PC-3 (cell line): ENCODE measurements at regions not wholly inside any gene's neighbourhood (a gene's known extent, or its start where the extent isn't known, plus 50 kb on each side); places are given as distances from the start of the nearest gene placed in this dataset.

Experiments used
- ATAC-seq: fragments of 200-7000 bp; cut with Tn5 transposase; 2 replicates; pipeline ENCODE4 v1.9.1; 2020; ENCODE audit warnings: mild to moderate bottlenecking, moderate library complexity
- BruUV-seq: library from RNA; stranded (reverse); fragments of 400-500 nt; replicated peaks from 2 replicates; lab custom pipeline; 2021; lab: Mats Ljungman, UMichigan
- CTCF ChIA-PET: fragments of 300-600 bp; sonication (Branson Sonifier 250); formaldehyde crosslinking; loops from one replicate; lab custom pipeline; 2022; ENCODE audit warnings: antibody characterized with exemption; lab: Charles Lee
- POLR2A ChIA-PET: fragments of 300-600 bp; sonication (Branson Sonifier 250); formaldehyde crosslinking; loops from one replicate; lab custom pipeline; 2022; ENCODE audit warnings: antibody characterized with exemption; ENCODE audit not compliant: unreplicated experiment; lab: Charles Lee
- DNase-seq: peaks from one replicate; pipeline ENCODE4 v3.0.0-alpha.2; 2015
- H2AFZ ChIP-seq: fragments of 300-600 bp; sonication (generic); 2 replicates; pipeline ENCODE4 v1.6.0; 2016; ENCODE audit warnings: antibody characterized with exemption, low read length
- H3F3A ChIP-seq: fragments of 300-600 bp; sonication (generic); one replicate; pipeline ENCODE4 v1.6.0; 2017; ENCODE audit warnings: antibody characterized with exemption, low read length, control low read depth, mild to moderate bottlenecking; ENCODE audit not compliant: unreplicated experiment
- H3K27ac ChIP-seq: fragments of 300-600 bp; sonication (generic); 2 replicates; pipeline ENCODE4 v1.5.1; 2016; ENCODE audit warnings: mild to moderate bottlenecking, low read length
- H3K27me3 ChIP-seq: fragments of 300-600 bp; sonication (generic); 2 replicates; pipeline ENCODE4 v1.6.1; 2016; ENCODE audit warnings: low read length, mixed read lengths
- H3K36me3 ChIP-seq: fragments of 300-600 bp; sonication (generic); 2 replicates; pipeline ENCODE4 v1.6.1; 2016; ENCODE audit warnings: low read depth, mixed run types, low read length, mixed read lengths
- H3K4me1 ChIP-seq: fragments of 300-600 bp; sonication (generic); 2 replicates; pipeline ENCODE4 v1.5.1; 2016; ENCODE audit warnings: low read length; ENCODE audit not compliant: insufficient read depth
- H3K4me2 ChIP-seq: fragments of 300-600 bp; sonication (generic); 2 replicates; pipeline ENCODE4 v1.6.0; 2016; ENCODE audit warnings: low read length
- H3K4me3 ChIP-seq: fragments of 300-600 bp; sonication (generic); 2 replicates; pipeline ENCODE4 v1.5.1; 2016; ENCODE audit warnings: mild to moderate bottlenecking, low read length, mixed read lengths
- H3K79me2 ChIP-seq: fragments of 300-600 bp; sonication (generic); 2 replicates; pipeline ENCODE4 v1.6.1; 2017; ENCODE audit warnings: low read length, mixed read lengths
- H3K9ac ChIP-seq: fragments of 300-600 bp; sonication (generic); 2 replicates; pipeline ENCODE4 v1.6.0; 2016; ENCODE audit warnings: mild to moderate bottlenecking, low read length
- H3K9me2 ChIP-seq: fragments of 300-600 bp; sonication (generic); replicated peaks from 2 replicates; pipeline ENCODE4 v1.6.1; 2016; ENCODE audit warnings: mixed run types, low read length, mixed read lengths
- H3K9me3 ChIP-seq: fragments of 300-600 bp; sonication (generic); 2 replicates; pipeline ENCODE4 v1.6.1; 2016; ENCODE audit warnings: low read length, mixed read lengths
- H4K20me1 ChIP-seq: fragments of 300-600 bp; sonication (generic); 2 replicates; pipeline ENCODE4 v1.6.1; 2016; ENCODE audit warnings: low read length, mixed read lengths
- EZH2 ChIP-seq: fragments of 300-600 bp; sonication (generic); IDR thresholded peaks from one replicate; pipeline ENCODE4 v1.6.1; 2017; ENCODE audit warnings: antibody characterized with exemption, mild to moderate bottlenecking, low read length; ENCODE audit not compliant: unreplicated experiment
- EZH2phosphoT487 ChIP-seq: fragments of 300-600 bp; sonication (generic); IDR thresholded peaks from 2 replicates; pipeline ENCODE4 v1.6.1; 2018; ENCODE audit warnings: mild to moderate bottlenecking, antibody characterized with exemption, low read length, borderline replicate concordance
- intact Hi-C: fragments of 100-400 bp; cut with micrococcal nuclease; formaldehyde crosslinking; loops from 2 replicates; pipeline ENCODE4 v1.9.0; 2023
- TF ChIP-seq, protein P1 (sequence below): fragments of 300-600 bp; sonication (generic); conservative IDR thresholded peaks from 2 replicates; pipeline ENCODE4 v1.5.1; 2017; ENCODE audit warnings: antibody characterized with exemption, low read depth, mild to moderate bottlenecking, low read length

DNA sequence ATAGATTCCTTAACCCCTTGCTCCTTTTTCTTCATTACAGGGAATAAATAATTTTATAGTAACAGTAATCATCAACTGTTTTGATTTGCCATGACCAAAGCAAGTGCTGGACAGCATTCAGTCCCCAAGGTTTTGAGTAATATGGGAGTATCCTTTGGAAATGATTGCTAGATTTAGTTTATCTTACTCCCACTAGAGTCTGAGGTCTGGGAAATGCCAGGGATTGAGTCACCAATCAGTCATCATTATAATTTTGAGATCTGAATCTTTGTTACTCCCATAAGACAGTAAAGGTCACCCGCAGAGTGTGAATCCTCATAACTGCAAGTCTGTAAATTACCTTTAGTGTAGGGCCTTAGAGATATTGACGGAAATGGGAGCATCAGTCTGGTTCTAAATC is 133.7 kb upstream of the SEMA3E start:
- H3K9me2 ChIP-seq: no peaks in the 10 kb centered on the region
- no peaks in the 10 kb centered on the region for H4K20me1 ChIP-seq
- no peak overlapping the region for H3K27ac ChIP-seq
- H3K9ac ChIP-seq: no peak overlapping the region
- no peaks in the 10 kb centered on the region for H3K27me3 ChIP-seq
- H3K9me3 ChIP-seq: no peaks in the 10 kb centered on the region
- CTCF ChIA-PET: no interaction called here
- DNase-seq (peak; percentile 63), ATAC-seq (peak; percentile 91)
- H3K36me3 ChIP-seq: no peaks in the 10 kb centered on the region
- no TSS peak for BruUV-seq
- no peak overlapping the region for H3K4me3 ChIP-seq
- H2AFZ ChIP-seq: no peak overlapping the region
- no peak overlapping the region for H3K4me2 ChIP-seq
- POLR2A ChIA-PET: no interaction called here
- H3F3A ChIP-seq: no peaks in the 10 kb centered on the region
- intact Hi-C loops: no loop called here
- no peak for TF ChIP-seq EZH2
- TF ChIP-seq, protein P1, sequence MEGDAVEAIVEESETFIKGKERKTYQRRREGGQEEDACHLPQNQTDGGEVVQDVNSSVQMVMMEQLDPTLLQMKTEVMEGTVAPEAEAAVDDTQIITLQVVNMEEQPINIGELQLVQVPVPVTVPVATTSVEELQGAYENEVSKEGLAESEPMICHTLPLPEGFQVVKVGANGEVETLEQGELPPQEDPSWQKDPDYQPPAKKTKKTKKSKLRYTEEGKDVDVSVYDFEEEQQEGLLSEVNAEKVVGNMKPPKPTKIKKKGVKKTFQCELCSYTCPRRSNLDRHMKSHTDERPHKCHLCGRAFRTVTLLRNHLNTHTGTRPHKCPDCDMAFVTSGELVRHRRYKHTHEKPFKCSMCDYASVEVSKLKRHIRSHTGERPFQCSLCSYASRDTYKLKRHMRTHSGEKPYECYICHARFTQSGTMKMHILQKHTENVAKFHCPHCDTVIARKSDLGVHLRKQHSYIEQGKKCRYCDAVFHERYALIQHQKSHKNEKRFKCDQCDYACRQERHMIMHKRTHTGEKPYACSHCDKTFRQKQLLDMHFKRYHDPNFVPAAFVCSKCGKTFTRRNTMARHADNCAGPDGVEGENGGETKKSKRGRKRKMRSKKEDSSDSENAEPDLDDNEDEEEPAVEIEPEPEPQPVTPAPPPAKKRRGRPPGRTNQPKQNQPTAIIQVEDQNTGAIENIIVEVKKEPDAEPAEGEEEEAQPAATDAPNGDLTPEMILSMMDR: no peak
- TF ChIP-seq EZH2phosphoT487: no peak
- H3K79me2 ChIP-seq: no peaks in the 10 kb centered on the region
- peaks cover 10% of the 10 kb centered on the region; the same call in 1 of the 2 replicates for H3K4me1 ChIP-seq

DNA sequence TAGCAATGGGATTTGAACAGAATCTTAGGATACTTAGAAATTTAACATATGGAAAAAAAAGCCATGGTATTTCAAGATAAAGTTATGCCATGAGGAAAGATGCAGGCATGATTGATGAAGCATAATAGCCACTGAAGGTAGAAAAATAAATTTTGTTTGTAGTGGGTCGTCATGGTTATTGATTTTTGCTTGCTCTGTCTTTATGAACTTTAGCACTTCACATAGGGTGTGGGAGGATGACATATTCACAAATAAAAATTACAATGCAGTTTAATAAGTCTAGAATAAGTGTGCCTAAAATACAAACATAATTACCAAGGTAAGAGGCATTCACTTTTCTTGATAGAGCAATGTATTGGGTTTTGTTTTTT is 129.1 kb upstream of the SEMA3E start:
- no peak overlapping the region for H3K4me3 ChIP-seq
- no peaks in the 10 kb centered on the region for H3K36me3 ChIP-seq
- H3F3A ChIP-seq: no peaks in the 10 kb centered on the region
- DNase-seq (no peak), ATAC-seq (no peak)
- no peak overlapping the region for H3K4me2 ChIP-seq
- TF ChIP-seq EZH2: no peak
- no peaks in the 10 kb centered on the region for H3K9me3 ChIP-seq
- H2AFZ ChIP-seq: no peak overlapping the region
- intact Hi-C loops: no loop called here
- H3K79me2 ChIP-seq: no peaks in the 10 kb centered on the region
- H3K9ac ChIP-seq: no peak overlapping the region
- H4K20me1 ChIP-seq: no peaks in the 10 kb centered on the region
- H3K9me2 ChIP-seq: no peaks in the 10 kb centered on the region
- CTCF ChIA-PET: no interaction called here
- peaks cover 8% of the 10 kb centered on the region; the same call in 1 of the 2 replicates for H3K4me1 ChIP-seq
- no peaks in the 10 kb centered on the region for H3K27me3 ChIP-seq
- H3K27ac ChIP-seq: no peak overlapping the region
- BruUV-seq: no TSS peak
- POLR2A ChIA-PET: no interaction called here

DNA sequence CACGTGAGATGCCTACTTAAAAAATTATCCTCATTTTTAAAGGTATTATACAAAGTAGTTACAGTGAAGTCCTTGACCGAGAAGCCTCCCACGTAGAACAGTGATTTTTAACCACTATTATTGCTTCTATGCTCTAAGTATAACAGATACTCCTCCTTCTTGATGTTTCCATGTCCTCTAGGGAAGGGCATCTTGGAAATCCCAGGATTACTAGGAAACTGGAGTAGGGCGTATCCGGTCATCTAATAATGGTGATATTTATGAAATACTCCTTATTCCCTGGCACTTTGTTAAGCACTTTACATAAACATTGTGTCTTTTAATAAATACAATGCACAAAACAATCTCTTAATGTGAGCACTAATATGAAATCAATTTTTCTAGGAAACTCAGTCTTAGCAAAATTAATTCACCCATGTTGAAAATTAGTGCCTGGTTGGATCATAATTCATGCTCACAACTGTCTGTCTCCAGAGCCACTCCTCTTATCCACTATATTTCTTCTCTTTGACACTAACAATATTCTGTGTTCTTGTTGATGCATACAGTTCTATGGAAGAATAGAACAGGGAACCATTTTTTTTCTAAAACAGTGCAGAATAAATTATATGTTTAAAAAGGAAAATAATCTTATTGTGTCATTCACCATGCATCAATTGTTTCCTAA is 128.6 kb upstream of the SEMA3E start:
- H3K79me2 ChIP-seq: no peaks in the 10 kb centered on the region
- H3K27me3 ChIP-seq: no peaks in the 10 kb centered on the region
- no peaks in the 10 kb centered on the region for H3K9me3 ChIP-seq
- H3K4me1 ChIP-seq: peaks cover 3% of the 10 kb centered on the region; the same call in 1 of the 2 replicates
- intact Hi-C loops: no loop called here
- CTCF ChIA-PET: no interaction called here
- no peak overlapping the region for H3K27ac ChIP-seq
- DNase-seq (no peak), ATAC-seq (no peak)
- no peak overlapping the region for H3K9ac ChIP-seq
- BruUV-seq: no TSS peak
- no peaks in the 10 kb centered on the region for H3F3A ChIP-seq
- no peak overlapping the region for H3K4me3 ChIP-seq
- POLR2A ChIA-PET: no interaction called here
- no peak overlapping the region for H3K4me2 ChIP-seq
- H2AFZ ChIP-seq: no peak overlapping the region
- no peaks in the 10 kb centered on the region for H3K36me3 ChIP-seq
- H4K20me1 ChIP-seq: no peaks in the 10 kb centered on the region
- TF ChIP-seq, protein P1: no peak
- TF ChIP-seq EZH2: no peak
- no peak for TF ChIP-seq EZH2phosphoT487
- H3K9me2 ChIP-seq: no peaks in the 10 kb centered on the region
